Right ventricle myocardium superior (tissue), 1 donor: ENCODE measurements at regions not wholly inside any gene's neighbourhood (a gene's known extent, or its start where the extent isn't known, plus 50 kb on each side); places are given as distances from the start of the nearest gene placed in this dataset.
"Not testable (repeated sequence)": the region's sequence is repeated elsewhere in the genome, so short reads cannot be mapped to it uniquely, and the experiment has no call there.

Experiments
- ATAC-seq: fragments of 200-7000 bp; cut with Tn5 transposase; one replicate; pipeline ENCODE4 v1.9.1; 2020; ENCODE audit warnings: mild to moderate bottlenecking; ENCODE audit not compliant: poor library complexity
- DNase-seq: peaks from one replicate; pipeline ENCODE4 v3.0.0-alpha.2; 2020
- intact Hi-C: fragments of 100-400 bp; cut with DNase I; formaldehyde crosslinking; loops from one replicate; pipeline ENCODE4 v1.11.2; 2022
- donor health status: DM: no; HTN: yes; CAD: no; lungs with severe emphysema.

DNA sequence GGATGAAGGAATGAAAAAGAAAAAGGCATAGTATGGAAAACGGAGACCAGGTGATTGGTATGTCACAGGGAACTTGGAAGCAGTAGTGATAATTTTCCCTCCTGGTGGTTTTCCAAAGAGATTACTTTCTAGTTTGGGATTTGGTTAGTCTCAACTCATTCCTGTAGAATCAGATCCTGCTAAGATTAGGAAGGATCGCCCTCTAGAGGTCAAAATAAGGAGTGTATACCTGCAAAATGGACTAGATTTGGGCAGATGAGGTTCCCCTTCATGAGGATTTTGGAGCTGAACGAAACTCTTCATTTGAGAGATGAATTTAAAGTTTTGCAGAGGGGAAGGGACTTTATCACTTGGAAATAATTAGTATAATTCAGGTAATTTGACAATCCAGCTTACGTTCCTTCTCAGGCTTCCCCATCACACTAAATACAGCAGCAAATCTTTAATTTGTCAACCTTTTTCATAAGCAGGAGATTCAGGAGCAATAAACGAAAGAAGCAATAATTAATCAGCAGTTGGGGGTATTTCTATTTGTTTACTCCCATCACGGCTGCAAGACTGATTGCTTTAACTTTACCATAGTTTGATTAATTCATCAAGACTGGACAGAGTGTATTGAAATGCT, 65.2 kb downstream of the CCDC195 start:
- intact Hi-C loops = loop anchor here (10.0 kb wide), 1 partner anchor 124 kb away; no protein-coding TSS in a partner anchor
- DNase-seq (no peak), ATAC-seq (peak; percentile 71)

DNA sequence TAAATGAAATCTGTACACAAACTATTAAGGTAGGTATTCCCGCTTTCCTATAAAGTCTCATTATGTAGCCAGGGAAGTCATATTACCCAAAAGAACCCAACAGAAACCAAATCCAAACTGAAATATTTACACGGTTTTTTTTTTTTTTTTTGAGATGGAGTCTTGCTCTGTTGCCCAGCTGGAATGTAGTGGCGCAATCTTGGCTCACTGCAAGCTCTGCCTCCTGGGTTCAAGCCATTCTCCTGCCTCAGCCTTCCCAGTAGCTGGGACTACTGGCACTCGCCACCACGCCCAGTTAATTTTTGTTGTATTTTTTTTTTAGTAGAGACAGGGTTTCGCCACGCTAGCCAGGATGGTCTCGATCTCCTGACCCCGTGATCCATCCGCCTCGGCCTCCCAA, 62.5 kb upstream of the CUL3 start:
- not testable (repeated sequence) for ATAC-seq, DNase-seq
- intact Hi-C loops = loop anchor here (5.0 kb wide), 1 partner anchor 290 kb away; no protein-coding TSS in a partner anchor

GRCh38 chr2:224646242-224646846, 61.2 kb upstream of the CUL3 start:
- DNase-seq (no peak), ATAC-seq (no peak)
- intact Hi-C loops = loop anchor here (5.0 kb wide), 1 partner anchor 289 kb away; no protein-coding TSS in a partner anchor

GRCh38 chr2:224645722-224646121, 60.6 kb upstream of the CUL3 start:
- DNase-seq (no peak), ATAC-seq (no peak)
- intact Hi-C loops = loop anchor here (5.0 kb wide), 1 partner anchor 288 kb away; no protein-coding TSS in a partner anchor

GRCh38 chr2:224640679-224641078, 55.5 kb upstream of the CUL3 start:
- intact Hi-C loops = no loop called here
- DNase-seq (no peak), ATAC-seq (no peak)

DNA sequence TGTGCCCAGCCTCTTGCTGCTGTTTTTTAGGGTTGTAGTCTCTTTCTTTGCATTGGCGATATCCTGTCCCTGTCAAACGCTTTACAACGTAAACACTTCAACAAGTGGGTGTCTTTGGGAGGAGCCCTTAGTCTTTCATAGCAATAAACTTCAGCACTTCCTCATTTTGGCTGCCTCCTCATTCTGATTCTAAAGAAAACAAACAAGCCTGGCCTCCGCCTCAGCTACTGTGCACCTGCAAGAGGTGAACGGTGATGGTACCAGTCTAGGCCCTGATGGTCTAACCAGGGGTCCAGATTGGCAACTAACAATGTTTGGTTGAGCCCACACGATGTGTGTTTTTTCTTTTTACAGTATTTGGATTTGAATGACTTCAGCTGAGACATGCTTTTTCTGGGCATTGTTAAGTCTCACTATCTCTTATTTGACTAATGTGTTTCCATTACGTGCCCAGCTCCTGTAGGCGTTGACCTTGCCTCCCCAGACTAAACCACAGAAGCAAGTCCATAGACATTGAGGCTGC, 53.2 kb upstream of the CUL3 start:
- intact Hi-C loops = no loop called here
- DNase-seq (no peak), ATAC-seq (no peak)
